ENCODE measurements at regions not wholly inside any gene's neighbourhood (a gene's known extent, or its start where the extent isn't known, plus 50 kb on each side); places are given as distances from the start of the nearest gene placed in this dataset.

- TF ChIP-seq CTCF (IDR thresholded peaks at IDR 0.05) (no peak), ZFX (IDR thresholded peaks at IDR 0.05; ENCODE audit: borderline replicate concordance) (no peak)
These were observed 375.6 kb downstream of the HLX start for GRCh38 chr1:221254813-221255212.
